SK-N-MC (cell line): ENCODE measurements at regions not wholly inside any gene's neighbourhood (a gene's known extent, or its start where the extent isn't known, plus 50 kb on each side); places are given as distances from the start of the nearest gene placed in this dataset.

Experiments
- DNase-seq: peaks from one replicate; pipeline ENCODE4 v3.0.0-alpha.2; 2011; ENCODE audit warnings: low read depth, low spot score
- H3K27ac ChIP-seq: fragments of 200-600 bp; sonication (generic); 2 replicates; pipeline ENCODE4 v1.5.1; 2016; ENCODE audit warnings: mixed run types
- H3K36me3 ChIP-seq: fragments of 200-600 bp; sonication (generic); 2 replicates; pipeline ENCODE4 v1.6.1; 2017; ENCODE audit warnings: antibody characterized with exemption, low read length, mixed read lengths; ENCODE audit not compliant: insufficient read depth
- H3K4me3 ChIP-seq: fragments of 200-600 bp; sonication (generic); 2 replicates; pipeline ENCODE4 v1.5.1; 2016
- H3K9ac ChIP-seq: fragments of 200-600 bp; sonication (generic); 2 replicates; pipeline ENCODE4 v1.8.0; 2017; ENCODE audit warnings: mixed run types, mixed read lengths; ENCODE audit not compliant: insufficient read length
- H3K9me3 ChIP-seq: fragments of 200-600 bp; sonication (generic); 2 replicates; pipeline ENCODE4 v1.6.1; 2017; ENCODE audit warnings: low read depth, mild to moderate bottlenecking, antibody characterized with exemption, low read length, moderate library complexity, mixed read lengths
- EZH2 ChIP-seq: fragments of 200-600 bp; sonication (generic); IDR thresholded peaks from one replicate; pipeline ENCODE4 v1.6.1; 2017; ENCODE audit warnings: antibody characterized with exemption
- FOXP2 ChIP-seq: optimal IDR thresholded peaks from 2 replicates; pipeline ENCODE3; 2011; ENCODE audit warnings: mild to moderate bottlenecking, moderate library complexity; ENCODE audit not compliant: insufficient read depth; ENCODE audit errors: extremely low read length, control extremely low read depth
- POLR2AphosphoS5 ChIP-seq: IDR thresholded peaks from 2 replicates; pipeline ENCODE4 v1.6.1; 2012; ENCODE audit warnings: mild to moderate bottlenecking, low read depth, low read length, borderline replicate concordance

DNA sequence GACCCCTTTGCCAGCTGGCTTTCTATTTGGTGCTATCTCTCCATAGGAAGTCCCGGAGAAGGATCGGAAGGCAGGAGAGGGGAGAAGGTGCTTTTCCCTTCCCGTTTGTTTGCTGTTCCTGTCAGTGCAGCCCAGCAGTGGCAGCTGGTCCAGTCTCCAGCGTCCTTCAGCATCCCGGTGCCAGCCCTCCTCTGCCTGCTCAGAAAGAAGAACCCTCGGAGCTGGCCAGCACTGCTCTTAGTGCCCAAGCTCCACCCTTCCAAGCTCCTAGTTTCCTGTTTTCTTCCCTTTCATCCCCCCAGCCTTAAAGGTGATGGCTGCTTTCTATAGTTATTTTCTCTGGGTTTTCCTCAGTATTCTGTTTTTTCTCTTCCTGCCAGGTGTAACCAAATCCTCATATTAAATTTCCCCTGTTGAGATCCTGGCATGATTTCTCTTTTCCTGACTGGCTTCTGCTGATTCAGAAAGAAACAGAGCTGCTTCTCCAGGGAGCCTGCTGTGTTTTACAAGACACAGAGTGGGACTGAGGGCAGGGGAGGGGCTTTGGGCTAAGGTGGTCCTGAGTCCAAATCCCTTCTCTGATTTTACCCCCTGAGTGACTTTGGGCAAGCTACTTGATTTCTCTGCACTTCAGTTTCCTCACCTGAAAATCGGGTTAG, 186.8 kb downstream of the COPRS start:
- TF ChIP-seq FOXP2 (no peak), EZH2 (no peak), POLR2AphosphoS5 (no peak)
- Histone ChIP-seq H3K36me3 (no peaks in the 10 kb centered on the region), H3K27ac (no peak overlapping the region), H3K9me3 (no peaks in the 10 kb centered on the region), H3K9ac (no peak overlapping the region), H3K4me3 (no peak overlapping the region)
- no peak for DNase-seq

DNA sequence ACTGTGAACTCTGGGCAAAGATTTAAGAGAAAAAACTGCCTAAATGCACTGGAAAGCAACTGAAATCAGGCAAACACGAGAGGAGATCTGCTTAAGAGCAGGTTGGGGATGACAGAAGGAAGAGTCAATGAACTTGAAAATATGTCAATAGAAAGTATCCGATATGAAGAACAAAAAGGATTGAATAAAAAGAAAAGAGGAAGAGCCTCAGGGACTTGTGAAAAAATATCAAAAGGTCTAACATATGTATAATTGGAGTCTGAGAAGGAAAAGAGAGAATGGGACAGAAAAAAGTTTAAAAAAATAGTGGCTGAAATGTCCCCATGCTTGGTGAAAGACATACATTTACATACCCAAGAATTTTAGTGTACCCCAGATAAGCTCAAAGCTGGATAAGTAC, 195.5 kb downstream of the COPRS start:
- no peak overlapping the region for H3K27ac ChIP-seq
- TF ChIP-seq EZH2 (no peak), FOXP2 (no peak), POLR2AphosphoS5 (no peak)

GRCh38 chr17:31660684-31661083, 198.4 kb downstream of the COPRS start:
- H3K4me3 ChIP-seq = no peak overlapping the region
- TF ChIP-seq EZH2 (no peak), POLR2AphosphoS5 (no peak), FOXP2 (no peak)
- H3K9me3 ChIP-seq = no peaks in the 10 kb centered on the region
- H3K36me3 ChIP-seq = no peaks in the 10 kb centered on the region
- DNase-seq = no peak
- H3K9ac ChIP-seq = no peak overlapping the region
- H3K27ac ChIP-seq = no peak overlapping the region

More for the DNA sequence above, 195.5 kb downstream of the COPRS start:
- Histone ChIP-seq H3K4me3 (no peak overlapping the region), H3K9me3 (no peaks in the 10 kb centered on the region), H3K36me3 (no peaks in the 10 kb centered on the region), H3K9ac (no peak overlapping the region)
- no peak for DNase-seq

GRCh38 chr17:31657876-31658275, 201.2 kb downstream of the COPRS start:
- no peak for DNase-seq
- Histone ChIP-seq H3K9me3 (no peaks in the 10 kb centered on the region), H3K9ac (no peak overlapping the region), H3K27ac (no peak overlapping the region), H3K4me3 (no peak overlapping the region), H3K36me3 (no peaks in the 10 kb centered on the region)
- TF ChIP-seq FOXP2 (no peak), POLR2AphosphoS5 (no peak), EZH2 (no peak)

DNA sequence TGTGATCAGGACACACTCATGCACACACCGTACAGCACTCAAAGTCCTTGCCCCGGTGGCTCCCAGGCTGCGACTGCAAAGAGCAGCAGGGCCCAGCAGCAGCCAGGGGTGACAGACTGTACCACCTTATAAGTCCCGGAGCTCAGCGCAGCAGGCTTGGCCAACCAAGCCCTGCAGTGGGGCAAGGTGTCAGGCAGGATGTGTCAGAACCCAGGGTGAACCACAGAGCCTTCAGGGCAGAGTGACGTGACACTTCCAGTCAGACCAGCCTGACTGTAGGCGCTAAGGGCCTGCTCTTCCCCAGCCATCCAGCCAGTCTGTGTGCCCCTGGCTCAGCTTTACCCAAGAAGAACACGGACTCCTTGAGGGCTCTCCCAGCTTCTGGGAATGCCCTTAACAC, 204.1 kb downstream of the COPRS start:
- H3K27ac ChIP-seq = no peak overlapping the region
- H3K36me3 ChIP-seq = no peaks in the 10 kb centered on the region
- no peaks in the 10 kb centered on the region for H3K9me3 ChIP-seq
- TF ChIP-seq FOXP2 (no peak), POLR2AphosphoS5 (no peak), EZH2 (no peak)
- no peak for DNase-seq
- H3K9ac ChIP-seq = no peak overlapping the region
- no peak overlapping the region for H3K4me3 ChIP-seq

GRCh38 chr17:31653691-31654090, 205.4 kb downstream of the COPRS start:
- H3K4me3 ChIP-seq = no peak overlapping the region
- DNase-seq = no peak
- no peaks in the 10 kb centered on the region for H3K36me3 ChIP-seq
- TF ChIP-seq FOXP2 = no peak
- TF ChIP-seq POLR2AphosphoS5 = no peak
- TF ChIP-seq EZH2 = no peak
- no peaks in the 10 kb centered on the region for H3K9me3 ChIP-seq
- H3K9ac ChIP-seq = no peak overlapping the region
- H3K27ac ChIP-seq = no peak overlapping the region

DNA sequence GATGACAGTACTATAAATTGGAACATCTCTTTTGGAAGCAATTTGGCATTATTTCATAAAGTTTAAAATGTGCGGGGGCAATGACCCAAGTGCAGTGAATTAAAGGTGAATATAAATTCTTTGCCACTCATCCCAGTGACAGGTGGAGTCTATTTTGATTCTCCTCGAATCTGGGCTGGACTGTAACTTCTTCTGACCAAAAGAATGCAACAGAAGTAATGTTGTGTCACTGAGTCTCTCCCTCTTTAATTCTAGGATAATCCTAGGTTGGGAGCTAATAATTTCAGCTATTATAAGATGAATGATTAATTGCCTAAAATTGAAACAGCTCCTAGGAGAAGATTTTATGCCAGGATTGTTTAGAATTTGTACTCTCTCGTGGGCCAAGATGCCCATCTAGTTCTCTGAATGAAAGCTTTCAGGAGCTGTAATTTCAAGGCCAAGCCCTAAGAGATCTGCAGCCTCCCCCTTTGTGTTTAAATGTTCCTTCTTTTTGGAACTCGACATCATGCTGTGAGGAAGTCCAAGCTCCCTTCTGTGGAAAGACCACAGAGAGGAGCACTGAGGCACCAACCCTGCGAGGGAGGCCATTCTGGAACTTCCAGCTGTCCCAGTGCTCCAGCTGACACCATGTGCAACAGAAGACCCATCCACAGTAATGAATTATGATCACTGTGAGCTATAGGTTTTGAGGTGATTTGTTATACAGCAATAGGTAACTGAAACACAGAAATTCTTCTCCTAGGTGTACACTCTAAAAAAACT, 208.1 kb downstream of the COPRS start:
- no peak for TF ChIP-seq POLR2AphosphoS5
- no peak for TF ChIP-seq FOXP2
- TF ChIP-seq EZH2 = no peak

GRCh38 chr17:31649302-31649701, 209.7 kb downstream of the COPRS start:
- no peak overlapping the region for H3K9ac ChIP-seq
- no peaks in the 10 kb centered on the region for H3K36me3 ChIP-seq
- H3K4me3 ChIP-seq = no peak overlapping the region
- no peak for DNase-seq
- no peak overlapping the region for H3K27ac ChIP-seq
- no peaks in the 10 kb centered on the region; the same call in 1 of the 2 replicates for H3K9me3 ChIP-seq
- TF ChIP-seq EZH2 (no peak), POLR2AphosphoS5 (no peak), FOXP2 (no peak)

More for the DNA sequence above, 208.1 kb downstream of the COPRS start:
- no peaks in the 10 kb centered on the region for H3K36me3 ChIP-seq
- H3K4me3 ChIP-seq = no peak overlapping the region
- H3K9ac ChIP-seq = no peak overlapping the region
- no peaks in the 10 kb centered on the region; the same call in 1 of the 2 replicates for H3K9me3 ChIP-seq
- DNase-seq = no peak
- no peak overlapping the region for H3K27ac ChIP-seq
